PC-3 (cell line): ENCODE measurements at regions not wholly inside any gene's neighbourhood (a gene's known extent, or its start where the extent isn't known, plus 50 kb on each side); places are given as distances from the start of the nearest gene placed in this dataset.

Source experiments
- ATAC-seq: fragments of 200-7000 bp; cut with Tn5 transposase; 2 replicates; pipeline ENCODE4 v1.9.1; 2020; ENCODE audit warnings: mild to moderate bottlenecking, moderate library complexity
- BruUV-seq: library from RNA; stranded (reverse); fragments of 400-500 nt; replicated peaks from 2 replicates; lab custom pipeline; 2021; lab: Mats Ljungman, UMichigan
- CTCF ChIA-PET: fragments of 300-600 bp; sonication (Branson Sonifier 250); formaldehyde crosslinking; loops from one replicate; lab custom pipeline; 2022; ENCODE audit warnings: antibody characterized with exemption; lab: Charles Lee
- POLR2A ChIA-PET: fragments of 300-600 bp; sonication (Branson Sonifier 250); formaldehyde crosslinking; loops from one replicate; lab custom pipeline; 2022; ENCODE audit warnings: antibody characterized with exemption; ENCODE audit not compliant: unreplicated experiment; lab: Charles Lee
- DNase-seq: peaks from one replicate; pipeline ENCODE4 v3.0.0-alpha.2; 2015
- H2AFZ ChIP-seq: fragments of 300-600 bp; sonication (generic); 2 replicates; pipeline ENCODE4 v1.6.0; 2016; ENCODE audit warnings: antibody characterized with exemption, low read length
- H3F3A ChIP-seq: fragments of 300-600 bp; sonication (generic); one replicate; pipeline ENCODE4 v1.6.0; 2017; ENCODE audit warnings: antibody characterized with exemption, low read length, control low read depth, mild to moderate bottlenecking; ENCODE audit not compliant: unreplicated experiment
- H3K27ac ChIP-seq: fragments of 300-600 bp; sonication (generic); 2 replicates; pipeline ENCODE4 v1.5.1; 2016; ENCODE audit warnings: mild to moderate bottlenecking, low read length
- H3K27me3 ChIP-seq: fragments of 300-600 bp; sonication (generic); 2 replicates; pipeline ENCODE4 v1.6.1; 2016; ENCODE audit warnings: low read length, mixed read lengths
- H3K36me3 ChIP-seq: fragments of 300-600 bp; sonication (generic); 2 replicates; pipeline ENCODE4 v1.6.1; 2016; ENCODE audit warnings: low read depth, mixed run types, low read length, mixed read lengths
- H3K4me1 ChIP-seq: fragments of 300-600 bp; sonication (generic); 2 replicates; pipeline ENCODE4 v1.5.1; 2016; ENCODE audit warnings: low read length; ENCODE audit not compliant: insufficient read depth
- H3K4me2 ChIP-seq: fragments of 300-600 bp; sonication (generic); 2 replicates; pipeline ENCODE4 v1.6.0; 2016; ENCODE audit warnings: low read length
- H3K4me3 ChIP-seq: fragments of 300-600 bp; sonication (generic); 2 replicates; pipeline ENCODE4 v1.5.1; 2016; ENCODE audit warnings: mild to moderate bottlenecking, low read length, mixed read lengths
- H3K79me2 ChIP-seq: fragments of 300-600 bp; sonication (generic); 2 replicates; pipeline ENCODE4 v1.6.1; 2017; ENCODE audit warnings: low read length, mixed read lengths
- H3K9ac ChIP-seq: fragments of 300-600 bp; sonication (generic); 2 replicates; pipeline ENCODE4 v1.6.0; 2016; ENCODE audit warnings: mild to moderate bottlenecking, low read length
- H3K9me2 ChIP-seq: fragments of 300-600 bp; sonication (generic); replicated peaks from 2 replicates; pipeline ENCODE4 v1.6.1; 2016; ENCODE audit warnings: mixed run types, low read length, mixed read lengths
- H3K9me3 ChIP-seq: fragments of 300-600 bp; sonication (generic); 2 replicates; pipeline ENCODE4 v1.6.1; 2016; ENCODE audit warnings: low read length, mixed read lengths
- H4K20me1 ChIP-seq: fragments of 300-600 bp; sonication (generic); 2 replicates; pipeline ENCODE4 v1.6.1; 2016; ENCODE audit warnings: low read length, mixed read lengths
- CTCF ChIP-seq: fragments of 300-600 bp; sonication (generic); conservative IDR thresholded peaks from 2 replicates; pipeline ENCODE4 v1.5.1; 2017; ENCODE audit warnings: antibody characterized with exemption, low read depth, mild to moderate bottlenecking, low read length
- EZH2 ChIP-seq: fragments of 300-600 bp; sonication (generic); IDR thresholded peaks from one replicate; pipeline ENCODE4 v1.6.1; 2017; ENCODE audit warnings: antibody characterized with exemption, mild to moderate bottlenecking, low read length; ENCODE audit not compliant: unreplicated experiment
- EZH2phosphoT487 ChIP-seq: fragments of 300-600 bp; sonication (generic); IDR thresholded peaks from 2 replicates; pipeline ENCODE4 v1.6.1; 2018; ENCODE audit warnings: mild to moderate bottlenecking, antibody characterized with exemption, low read length, borderline replicate concordance
- intact Hi-C: fragments of 100-400 bp; cut with micrococcal nuclease; formaldehyde crosslinking; loops from 2 replicates; pipeline ENCODE4 v1.9.0; 2023

DNA sequence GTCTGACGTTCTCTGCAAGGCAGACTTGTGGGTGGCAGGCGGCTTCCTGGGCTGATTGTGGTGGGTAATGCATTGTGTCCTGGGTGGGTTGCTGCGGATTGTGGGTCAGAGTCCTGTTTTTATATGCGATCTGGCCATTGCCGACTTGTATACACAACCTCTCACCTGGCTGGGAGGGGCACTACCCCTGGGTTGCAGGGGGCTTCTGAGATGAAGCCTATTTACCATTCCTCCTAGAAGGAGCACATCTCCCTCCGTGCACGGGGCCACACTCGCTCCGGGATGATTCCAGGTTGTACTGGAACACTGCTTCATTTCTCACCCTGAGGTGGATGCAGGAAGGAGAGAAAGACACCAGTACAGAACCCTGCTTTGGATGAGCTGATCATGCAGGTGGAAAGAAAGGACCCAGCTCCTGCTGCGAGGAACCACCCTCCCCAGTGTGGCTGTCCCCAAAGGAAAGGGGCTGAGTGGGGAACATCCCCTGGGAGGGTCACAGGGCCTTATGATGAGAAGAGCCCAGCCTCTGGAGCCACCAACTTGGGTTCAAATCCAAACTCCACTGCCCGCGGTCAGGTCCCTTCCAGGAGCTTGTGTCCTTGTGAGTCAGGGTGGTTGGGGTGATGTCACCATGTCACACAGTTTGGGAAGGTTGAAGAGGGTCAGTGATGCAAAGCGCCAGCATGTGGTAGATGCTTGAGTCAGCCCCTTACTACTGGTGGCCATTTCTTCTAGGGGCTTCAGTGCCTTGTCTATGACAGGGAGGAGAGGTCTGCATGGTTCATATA, 151.8 kb upstream of the COL5A1 start:
- CTCF ChIA-PET = no interaction called here
- no TSS peak for BruUV-seq
- ATAC-seq = no peak

DNA sequence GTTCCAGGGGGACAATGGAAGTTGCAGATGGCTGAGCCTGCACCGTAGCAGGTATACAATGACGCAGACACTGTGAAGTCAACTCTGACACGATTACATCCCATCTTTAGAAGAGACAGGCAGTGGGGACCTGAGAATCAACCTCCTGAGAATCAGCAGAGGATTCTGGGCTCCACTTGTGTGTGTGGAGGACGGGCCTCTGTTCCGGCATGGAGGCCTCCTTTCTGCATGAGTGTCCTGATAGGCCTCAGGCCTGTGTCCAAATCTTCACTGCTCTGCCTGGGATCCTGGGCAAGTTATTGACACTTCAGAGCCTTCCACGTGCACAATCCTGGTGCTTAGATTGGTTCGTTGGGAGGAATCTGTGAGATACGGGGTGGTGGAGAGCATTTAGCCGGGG, 151.2 kb upstream of the COL5A1 start:
- Histone ChIP-seq H3F3A (no peaks in the 10 kb centered on the region), H3K36me3 (no peaks in the 10 kb centered on the region), H3K27me3 (no peaks in the 10 kb centered on the region), H3K4me3 (no peak overlapping the region), H4K20me1 (no peaks in the 10 kb centered on the region), H3K9me2 (no peaks in the 10 kb centered on the region), H3K79me2 (no peaks in the 10 kb centered on the region), H3K4me1 (no peaks in the 10 kb centered on the region), H3K4me2 (no peak overlapping the region), H3K9me3 (no peaks in the 10 kb centered on the region), H2AFZ (no peak overlapping the region), H3K27ac (no peak overlapping the region), H3K9ac (no peak overlapping the region)
- no TSS peak for BruUV-seq
- ChIA-PET POLR2A (no interaction called here), CTCF (no interaction called here)
- DNase-seq = no peak
- intact Hi-C loops = no loop called here
- TF ChIP-seq EZH2phosphoT487 (no peak), EZH2 (no peak), CTCF (no peak)
- no peak for ATAC-seq

More for the DNA sequence above, 151.8 kb upstream of the COL5A1 start:
- Histone ChIP-seq H3F3A (no peaks in the 10 kb centered on the region), H3K79me2 (no peaks in the 10 kb centered on the region), H3K9me2 (no peaks in the 10 kb centered on the region), H3K9me3 (no peaks in the 10 kb centered on the region), H3K27ac (no peak overlapping the region), H3K4me2 (no peak overlapping the region), H3K36me3 (no peaks in the 10 kb centered on the region), H2AFZ (no peak overlapping the region), H4K20me1 (no peaks in the 10 kb centered on the region), H3K27me3 (no peaks in the 10 kb centered on the region), H3K9ac (no peak overlapping the region), H3K4me1 (no peaks in the 10 kb centered on the region), H3K4me3 (no peak overlapping the region)
- intact Hi-C loops = no loop called here
- POLR2A ChIA-PET = no interaction called here
- no peak for DNase-seq
- no peak for TF ChIP-seq EZH2phosphoT487

DNA sequence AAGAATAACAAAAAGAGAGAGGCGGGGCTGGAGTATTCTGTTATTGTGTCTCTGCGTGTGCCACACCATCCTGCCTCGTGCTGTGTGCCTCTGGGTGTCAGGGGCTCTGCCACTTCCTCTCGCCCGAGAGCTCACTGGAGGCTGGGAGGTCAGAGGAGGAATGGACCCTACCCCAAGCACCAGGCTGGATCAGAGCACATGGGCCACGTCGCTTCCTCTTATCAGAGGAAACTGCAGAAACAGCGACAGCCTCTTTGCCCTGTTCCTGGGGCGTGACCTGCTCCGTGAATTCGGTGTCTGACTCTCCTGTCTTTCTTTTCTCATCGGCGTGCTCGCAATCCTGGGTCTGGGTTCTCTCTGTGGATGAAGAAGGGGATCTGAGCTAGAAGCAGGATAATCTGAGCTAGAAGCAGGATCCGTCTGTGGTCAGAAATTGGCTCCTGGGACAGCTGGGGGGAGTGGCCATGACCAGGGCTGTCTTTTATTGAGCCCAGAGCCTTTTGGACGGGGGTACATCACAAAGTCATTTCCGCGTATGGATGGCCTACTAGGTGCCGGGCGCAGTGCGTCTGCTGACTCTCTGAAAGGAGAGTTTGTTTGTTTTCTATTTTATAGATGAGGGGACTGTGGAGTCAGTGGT, 150.3 kb upstream of the COL5A1 start:
- no TSS peak for BruUV-seq

More for the DNA sequence above, 150.3 kb upstream of the COL5A1 start:
- Histone ChIP-seq H3K4me1 (no peaks in the 10 kb centered on the region; the same call in 1 of the 2 replicates), H3K4me2 (no peak overlapping the region), H3K27me3 (no peaks in the 10 kb centered on the region), H3K9ac (no peak overlapping the region), H3F3A (no peaks in the 10 kb centered on the region), H3K9me2 (no peaks in the 10 kb centered on the region), H3K79me2 (no peaks in the 10 kb centered on the region), H3K9me3 (no peaks in the 10 kb centered on the region), H2AFZ (no peak overlapping the region), H3K27ac (no peak overlapping the region), H4K20me1 (no peaks in the 10 kb centered on the region), H3K4me3 (no peak overlapping the region), H3K36me3 (no peaks in the 10 kb centered on the region)
- intact Hi-C loops = no loop called here
- no peak for TF ChIP-seq EZH2
- no peak for TF ChIP-seq CTCF
- TF ChIP-seq EZH2phosphoT487 = no peak
- DNase-seq (no peak), ATAC-seq (no peak)
- ChIA-PET CTCF (no interaction called here), POLR2A (no interaction called here)
